NCI-H2081 treated with DMSO at 0.1 percent for 48 hours (cell line): ENCODE measurements at regions not wholly inside any gene's neighbourhood (a gene's known extent, or its start where the extent isn't known, plus 50 kb on each side); places are given as distances from the start of the nearest gene placed in this dataset.

Experiments used
- DNase-seq: peaks from one replicate; lab custom pipeline; 2025; lab: John Stamatoyannopoulos, UW

DNA sequence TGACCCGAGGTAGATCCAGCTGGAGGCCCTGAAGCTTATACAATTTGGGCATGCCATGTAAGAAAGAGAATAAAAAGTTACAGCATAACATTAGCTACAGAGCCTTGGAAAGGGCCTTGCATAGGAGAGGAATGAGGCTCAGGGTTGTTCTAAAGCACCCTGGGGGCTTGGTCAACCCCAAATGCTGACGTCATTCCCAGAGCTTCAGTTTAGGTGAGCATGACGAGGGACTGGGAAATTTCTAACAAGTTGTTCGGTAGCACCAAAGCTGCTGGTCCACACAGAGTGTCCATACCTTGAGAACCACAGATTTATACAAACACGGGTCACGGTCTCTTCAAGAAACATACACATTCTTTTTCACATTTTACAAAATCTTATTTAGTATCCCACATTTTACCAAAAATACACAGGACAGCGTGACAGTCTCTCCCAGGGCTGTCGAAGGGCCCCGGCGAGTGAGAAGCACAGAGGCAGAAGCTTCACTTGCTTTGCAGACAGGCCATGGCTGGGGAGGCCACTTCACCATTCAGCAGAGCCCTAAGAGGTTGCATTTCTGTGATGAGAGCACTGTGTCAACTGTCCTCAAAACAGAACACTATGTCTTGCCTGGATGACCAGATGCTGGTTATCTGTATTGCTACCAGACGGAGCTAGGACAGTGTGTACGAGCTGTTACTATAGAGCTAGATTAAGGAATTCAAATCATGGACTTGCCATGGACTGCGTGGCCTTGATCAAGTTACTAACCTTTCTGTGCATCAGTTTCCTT, 68.2 kb upstream of the ARRDC4 start:
- no peak for DNase-seq

DNA sequence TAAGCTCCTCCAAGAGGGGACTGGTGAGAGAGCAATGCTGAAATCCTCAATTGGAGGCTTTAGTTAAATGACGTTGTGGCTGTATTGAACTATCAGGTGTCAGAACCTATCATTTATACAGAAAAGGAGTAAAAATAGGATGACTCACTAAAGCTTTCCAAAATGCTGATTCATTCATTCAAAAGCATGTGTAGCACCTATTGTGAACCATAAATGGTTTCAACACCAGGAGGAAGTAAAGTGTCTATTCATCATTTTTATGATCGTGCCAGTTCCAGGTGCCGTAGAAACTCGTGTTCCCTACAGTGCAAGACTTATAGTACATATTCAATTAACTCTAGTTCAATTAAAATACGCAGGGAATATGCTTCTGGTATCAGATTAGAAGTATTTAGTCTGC, 66.5 kb upstream of the ARRDC4 start:
- DNase-seq: peak; percentile 43

DNA sequence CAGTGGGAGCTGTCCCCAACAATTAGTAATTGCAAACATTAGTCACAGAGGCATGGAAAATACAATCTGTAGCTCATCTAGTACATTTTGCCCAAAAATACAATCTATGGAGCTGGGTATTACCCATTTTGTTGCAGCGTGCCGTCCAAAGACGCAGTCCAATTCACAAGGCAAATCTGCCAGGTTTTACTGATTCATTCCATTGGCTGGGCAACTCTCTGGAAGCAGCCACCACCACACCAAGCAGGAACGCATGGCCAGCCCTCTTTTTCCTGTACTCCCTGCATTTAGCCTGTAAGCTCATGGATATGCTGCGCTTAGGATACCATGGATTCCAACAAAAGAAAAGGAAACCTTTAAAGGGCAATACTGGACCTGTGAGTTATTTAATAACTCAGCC, 60.5 kb upstream of the ARRDC4 start:
- no peak for DNase-seq

DNA sequence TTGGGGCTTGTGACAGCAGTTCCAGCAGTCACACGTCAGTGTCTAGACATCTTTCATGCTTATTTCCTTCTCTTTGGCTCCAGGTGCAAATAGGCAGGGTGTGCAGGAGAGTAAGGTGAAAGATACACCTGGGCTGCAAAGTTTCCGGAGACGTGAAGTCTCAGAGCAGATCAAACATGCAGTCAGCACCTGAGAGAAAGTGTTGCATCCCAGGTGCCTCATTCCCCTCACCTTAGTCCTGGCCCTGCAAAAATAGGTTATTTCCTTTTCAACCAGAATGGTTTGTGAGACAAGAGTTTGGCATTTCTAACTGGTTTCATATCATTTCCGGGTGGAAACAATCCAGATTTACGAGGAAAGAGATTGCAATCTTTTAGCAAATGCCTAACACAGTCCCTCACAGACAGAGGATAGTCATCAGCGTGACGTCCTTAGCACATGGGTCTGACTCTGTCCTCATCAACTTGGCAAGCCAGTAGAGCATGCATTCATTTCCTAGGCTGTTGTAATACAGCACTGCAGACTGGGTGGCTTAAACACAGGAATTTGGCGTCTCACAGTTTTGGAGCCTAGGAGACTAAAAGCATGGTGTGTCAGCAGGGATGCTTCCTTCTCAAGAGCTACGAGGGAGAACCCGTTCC, 58.2 kb upstream of the ARRDC4 start:
- DNase-seq: no peak

DNA sequence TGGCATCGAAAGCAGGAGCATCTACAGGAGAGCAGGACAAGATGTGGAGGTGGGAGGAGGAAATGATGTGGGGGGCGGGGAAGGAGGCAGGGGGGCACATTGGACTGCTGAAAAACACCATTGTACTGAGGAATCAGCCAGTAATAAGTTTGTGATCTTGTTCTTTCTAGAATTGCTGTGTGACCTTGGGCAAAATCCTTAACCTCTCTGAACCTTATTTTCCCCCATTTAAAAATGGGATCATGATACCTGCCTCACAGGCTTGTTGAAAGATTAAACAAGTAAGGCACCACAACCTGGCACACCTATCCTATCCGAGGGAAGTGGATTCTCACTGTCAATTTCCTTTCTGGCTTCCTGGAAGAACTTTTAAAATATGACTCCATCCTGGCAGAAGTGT, 56.9 kb upstream of the ARRDC4 start:
- no peak for DNase-seq

DNA sequence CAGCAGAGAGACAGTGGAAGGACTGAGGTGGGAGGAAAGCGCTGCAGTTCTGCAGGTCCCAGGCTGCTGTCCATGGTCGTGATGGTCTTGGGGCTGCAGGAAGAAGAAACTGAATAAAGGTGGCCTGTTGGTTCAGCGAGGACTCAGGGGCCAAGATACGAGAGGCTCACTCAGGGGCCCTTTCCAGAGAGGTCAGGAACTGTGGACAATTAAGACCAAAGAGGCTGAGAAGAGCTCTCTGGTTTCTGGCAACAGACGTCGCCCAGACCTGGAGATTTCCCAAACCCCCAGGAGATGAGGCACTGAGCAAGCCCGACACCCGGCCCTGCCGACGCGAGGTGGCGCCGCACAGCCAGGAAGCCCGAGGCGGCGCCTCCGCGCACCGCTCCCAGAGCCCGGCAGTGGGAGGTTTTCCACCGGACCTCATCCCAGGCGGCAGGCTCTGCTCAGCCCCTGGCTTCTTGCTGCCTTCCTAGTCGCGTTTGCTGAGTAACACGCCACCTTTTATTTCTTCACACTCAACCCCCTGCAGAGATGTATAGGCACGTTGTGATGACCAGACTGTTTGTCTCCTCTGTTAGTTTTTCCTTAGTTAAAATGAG, 56.4 kb upstream of the ARRDC4 start:
- no peak for DNase-seq

DNA sequence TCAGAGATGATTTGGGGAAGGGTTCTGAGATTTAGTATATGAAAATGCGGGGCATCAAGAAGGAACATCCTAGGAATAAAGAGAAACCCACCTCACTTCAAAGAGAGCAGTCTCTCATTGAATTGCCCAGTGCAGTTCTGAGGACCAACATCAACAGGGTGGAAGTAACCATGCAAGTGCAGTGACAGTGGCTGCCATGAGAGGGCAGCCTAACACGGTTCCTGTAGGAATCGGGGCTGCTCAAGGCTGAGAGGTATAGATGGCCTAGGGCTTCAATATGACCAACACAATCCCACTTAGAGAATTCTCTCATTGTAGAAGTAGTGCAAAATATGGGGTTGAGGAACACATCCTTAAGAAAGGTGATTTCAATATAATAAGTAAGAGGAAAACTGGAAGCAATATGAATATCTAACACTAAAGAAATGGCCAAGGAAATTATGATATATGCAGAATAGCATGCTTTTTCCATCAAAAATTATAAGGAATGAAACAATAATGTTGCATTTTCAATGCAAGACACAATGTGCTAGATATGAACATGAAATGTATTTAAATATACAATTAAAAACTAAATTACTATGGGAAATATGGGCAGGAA, 51.1 kb upstream of the ARRDC4 start:
- DNase-seq: no peak
